ENCODE measurements at regions not wholly inside any gene's neighbourhood (a gene's known extent, or its start where the extent isn't known, plus 50 kb on each side); places are given as distances from the start of the nearest gene placed in this dataset.

- no peak overlapping the region for H3K9ac ChIP-seq (ENCODE audit: low read length)
- no peak for DNase-seq
- H3K4me2 ChIP-seq (ENCODE audit: low read depth, low read length): no peak overlapping the region
- H4K20me1 ChIP-seq (ENCODE audit: insufficient read depth, low read length): no peaks in the 10 kb centered on the region
- H3K9me3 ChIP-seq (replicated peaks; ENCODE audit: insufficient read depth, low read length): no peaks in the 10 kb centered on the region
- H3K36me3 ChIP-seq (replicated peaks; ENCODE audit: insufficient read depth, low read length): no peaks in the 10 kb centered on the region
- H3K79me2 ChIP-seq (ENCODE audit: low read length): no peaks in the 10 kb centered on the region
- no peak for TF ChIP-seq EZH2phosphoT487 (IDR thresholded peaks at IDR 0.05; ENCODE audit: low read length)
- no peak for TF ChIP-seq EZH2 (optimal IDR thresholded peaks at IDR 0.05; ENCODE audit: low read depth, low read length)
- TF ChIP-seq CTCF (IDR thresholded peaks at IDR 0.05; ENCODE audit: low read length): no peak
- 0 out of 2 replicates have a peak overlapping the region, but pooled peaks have one; percentile 51 for H2AFZ ChIP-seq (ENCODE audit: low read length)
- peaks cover 12% of the 10 kb centered on the region for H3K4me1 ChIP-seq (ENCODE audit: low read length)
- no peaks in the 10 kb centered on the region for H3K9me2 ChIP-seq (replicated peaks; ENCODE audit: insufficient read depth, low read length)
- no peak overlapping the region for H3K4me3 ChIP-seq (ENCODE audit: low read length)
- no peak overlapping the region for H3K27ac ChIP-seq (ENCODE audit: low read length)
- H3K27me3 ChIP-seq (replicated peaks; ENCODE audit: insufficient read depth, low read length): no peaks in the 10 kb centered on the region
- no peaks in the 10 kb centered on the region for H3F3A ChIP-seq (ENCODE audit: insufficient read depth, low read length)
Measured at GRCh38 chr12:89281539-89281867, 70.8 kb downstream of the DUSP6 start.

GRCh38 chr12:89280833-89281538, 71.3 kb downstream of the DUSP6 start:
- DNase-seq: peak; percentile 59
- no peak overlapping the region for H3K27ac ChIP-seq (ENCODE audit: low read length)
- no peaks in the 10 kb centered on the region for H3K36me3 ChIP-seq (replicated peaks; ENCODE audit: insufficient read depth, low read length)
- peak overlapping the region; percentile 51 for H2AFZ ChIP-seq (ENCODE audit: low read length)
- TF ChIP-seq CTCF (IDR thresholded peaks at IDR 0.05; ENCODE audit: low read length): no peak
- TF ChIP-seq EZH2 (optimal IDR thresholded peaks at IDR 0.05; ENCODE audit: low read depth, low read length): no peak
- TF ChIP-seq EZH2phosphoT487 (IDR thresholded peaks at IDR 0.05; ENCODE audit: low read length): no peak
- no peaks in the 10 kb centered on the region for H3F3A ChIP-seq (ENCODE audit: insufficient read depth, low read length)
- H3K79me2 ChIP-seq (ENCODE audit: low read length): no peaks in the 10 kb centered on the region
- H3K4me2 ChIP-seq (ENCODE audit: low read depth, low read length): peak overlapping the region; percentile 15; the same call in 1 of the 2 replicates
- H3K9me3 ChIP-seq (replicated peaks; ENCODE audit: insufficient read depth, low read length): no peaks in the 10 kb centered on the region
- H3K9ac ChIP-seq (ENCODE audit: low read length): no peak overlapping the region
- peaks cover 12% of the 10 kb centered on the region for H3K4me1 ChIP-seq (ENCODE audit: low read length)
- no peak overlapping the region for H3K4me3 ChIP-seq (ENCODE audit: low read length)
- H4K20me1 ChIP-seq (ENCODE audit: insufficient read depth, low read length): no peaks in the 10 kb centered on the region
- H3K9me2 ChIP-seq (replicated peaks; ENCODE audit: insufficient read depth, low read length): no peaks in the 10 kb centered on the region
- H3K27me3 ChIP-seq (replicated peaks; ENCODE audit: insufficient read depth, low read length): no peaks in the 10 kb centered on the region

- Histone ChIP-seq H3K4me1 (ENCODE audit: low read length) (peaks cover 12% of the 10 kb centered on the region), H3K9ac (ENCODE audit: low read length) (no peak overlapping the region), H4K20me1 (ENCODE audit: insufficient read depth, low read length) (no peaks in the 10 kb centered on the region), H3K4me3 (ENCODE audit: low read length) (no peak overlapping the region), H3F3A (ENCODE audit: insufficient read depth, low read length) (no peaks in the 10 kb centered on the region), H2AFZ (ENCODE audit: low read length) (no peak overlapping the region), H3K79me2 (ENCODE audit: low read length) (no peaks in the 10 kb centered on the region), H3K4me2 (ENCODE audit: low read depth, low read length) (no peak overlapping the region), H3K9me2 (replicated peaks; ENCODE audit: insufficient read depth, low read length) (no peaks in the 10 kb centered on the region), H3K27me3 (replicated peaks; ENCODE audit: insufficient read depth, low read length) (no peaks in the 10 kb centered on the region), H3K9me3 (replicated peaks; ENCODE audit: insufficient read depth, low read length) (no peaks in the 10 kb centered on the region), H3K36me3 (replicated peaks; ENCODE audit: insufficient read depth, low read length) (no peaks in the 10 kb centered on the region), H3K27ac (ENCODE audit: low read length) (no peak overlapping the region)
- no peak for TF ChIP-seq EZH2 (optimal IDR thresholded peaks at IDR 0.05; ENCODE audit: low read depth, low read length)
- no peak for DNase-seq
Measured at GRCh38 chr12:89279499-89279898, 72.8 kb downstream of the DUSP6 start.

- Histone ChIP-seq H3K4me1 (ENCODE audit: low read length) (peaks cover 12% of the 10 kb centered on the region), H3K27ac (ENCODE audit: low read length) (no peak overlapping the region), H3K9me2 (replicated peaks; ENCODE audit: insufficient read depth, low read length) (no peaks in the 10 kb centered on the region)
Measured at GRCh38 chr12:89278862-89279261, 73.4 kb downstream of the DUSP6 start.

More at GRCh38 chr12:89278862-89279261, 73.4 kb downstream of the DUSP6 start:
- Histone ChIP-seq H3F3A (ENCODE audit: insufficient read depth, low read length) (no peaks in the 10 kb centered on the region), H2AFZ (ENCODE audit: low read length) (no peak overlapping the region), H3K79me2 (ENCODE audit: low read length) (no peaks in the 10 kb centered on the region), H3K4me3 (ENCODE audit: low read length) (no peak overlapping the region), H3K9ac (ENCODE audit: low read length) (no peak overlapping the region), H3K36me3 (replicated peaks; ENCODE audit: insufficient read depth, low read length) (no peaks in the 10 kb centered on the region), H4K20me1 (ENCODE audit: insufficient read depth, low read length) (no peaks in the 10 kb centered on the region), H3K27me3 (replicated peaks; ENCODE audit: insufficient read depth, low read length) (no peaks in the 10 kb centered on the region), H3K9me3 (replicated peaks; ENCODE audit: insufficient read depth, low read length) (no peaks in the 10 kb centered on the region), H3K4me2 (ENCODE audit: low read depth, low read length) (no peak overlapping the region)
- TF ChIP-seq EZH2phosphoT487 (IDR thresholded peaks at IDR 0.05; ENCODE audit: low read length) (no peak), CTCF (IDR thresholded peaks at IDR 0.05; ENCODE audit: low read length) (no peak), EZH2 (optimal IDR thresholded peaks at IDR 0.05; ENCODE audit: low read depth, low read length) (no peak)
- no peak for DNase-seq

All from MM.1S (cell line).